Endothelial cell of umbilical vein (primary cell): ENCODE measurements at regions not wholly inside any gene's neighbourhood (a gene's known extent, or its start where the extent isn't known, plus 50 kb on each side); places are given as distances from the start of the nearest gene placed in this dataset.

Experiments
- EZH2 ChIP-seq: IDR thresholded peaks from 2 replicates; pipeline ENCODE4 v1.6.1; 2012; ENCODE audit warnings: borderline replicate concordance, low read depth, mild to moderate bottlenecking, moderate library complexity, low read length, inconsistent platforms; ENCODE audit not compliant: severe bottlenecking
- JUN ChIP-seq: IDR thresholded peaks from 2 replicates; pipeline ENCODE4 v1.6.1; 2011; ENCODE audit warnings: borderline replicate concordance, low read depth; ENCODE audit not compliant: insufficient read length, insufficient read depth
- MYC ChIP-seq: IDR thresholded peaks from one replicate; pipeline ENCODE4 v1.6.1; 2011; ENCODE audit warnings: mild to moderate bottlenecking, low read depth, low read length
- POLR2A ChIP-seq: IDR thresholded peaks from 2 replicates; pipeline ENCODE4 v1.6.1; 2012; ENCODE audit warnings: low read depth, mild to moderate bottlenecking, control low read depth, low read length
- POLR2AphosphoS5 ChIP-seq: IDR thresholded peaks from 2 replicates; pipeline ENCODE4 v1.6.1; 2012; ENCODE audit warnings: low read depth, mild to moderate bottlenecking, control low read depth, low read length, moderate library complexity; ENCODE audit not compliant: insufficient read depth
- TF ChIP-seq, protein P1 (sequence below), 2 donors: IDR thresholded peaks; 1 replicate in 1 of 2; 2 replicates in 1 of 2; pipeline ENCODE4 v1.5.1; 2011; ENCODE audit warnings: low read length in 2 of 2, mild to moderate bottlenecking in 2 of 2, moderate library complexity in 2 of 2, control low read depth in 1 of 2, inconsistent platforms in 1 of 2, low read depth in 1 of 2; ENCODE audit not compliant: insufficient read depth in 1 of 2; ENCODE audit errors: extremely low read depth in 1 of 2

DNA sequence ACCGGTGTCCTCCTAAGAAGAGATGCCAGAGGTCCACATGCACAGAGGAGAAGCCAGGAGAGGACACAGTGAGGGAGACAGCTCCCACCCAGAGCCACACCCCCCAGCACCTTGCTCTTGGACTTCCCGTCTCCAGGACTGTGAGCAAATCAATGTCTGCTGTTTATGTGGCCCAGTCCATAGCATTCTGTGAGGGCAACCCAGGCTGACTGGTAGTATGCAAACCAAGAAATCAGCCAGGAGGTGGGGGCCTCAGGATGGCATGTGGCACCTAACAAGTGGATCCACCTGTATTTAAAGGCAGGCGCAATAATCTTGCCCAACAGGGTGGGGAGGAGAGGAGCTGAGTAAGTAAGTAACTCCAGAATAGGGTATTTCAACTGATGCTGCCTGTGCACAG, 136.4 kb downstream of the BRD1 start:
- TF ChIP-seq, protein P1, sequence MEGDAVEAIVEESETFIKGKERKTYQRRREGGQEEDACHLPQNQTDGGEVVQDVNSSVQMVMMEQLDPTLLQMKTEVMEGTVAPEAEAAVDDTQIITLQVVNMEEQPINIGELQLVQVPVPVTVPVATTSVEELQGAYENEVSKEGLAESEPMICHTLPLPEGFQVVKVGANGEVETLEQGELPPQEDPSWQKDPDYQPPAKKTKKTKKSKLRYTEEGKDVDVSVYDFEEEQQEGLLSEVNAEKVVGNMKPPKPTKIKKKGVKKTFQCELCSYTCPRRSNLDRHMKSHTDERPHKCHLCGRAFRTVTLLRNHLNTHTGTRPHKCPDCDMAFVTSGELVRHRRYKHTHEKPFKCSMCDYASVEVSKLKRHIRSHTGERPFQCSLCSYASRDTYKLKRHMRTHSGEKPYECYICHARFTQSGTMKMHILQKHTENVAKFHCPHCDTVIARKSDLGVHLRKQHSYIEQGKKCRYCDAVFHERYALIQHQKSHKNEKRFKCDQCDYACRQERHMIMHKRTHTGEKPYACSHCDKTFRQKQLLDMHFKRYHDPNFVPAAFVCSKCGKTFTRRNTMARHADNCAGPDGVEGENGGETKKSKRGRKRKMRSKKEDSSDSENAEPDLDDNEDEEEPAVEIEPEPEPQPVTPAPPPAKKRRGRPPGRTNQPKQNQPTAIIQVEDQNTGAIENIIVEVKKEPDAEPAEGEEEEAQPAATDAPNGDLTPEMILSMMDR (IDR thresholded peaks at IDR 0.05; ENCODE audit: extremely low read depth in 1 of 2, insufficient read depth in 1 of 2, low read depth in 1 of 2, low read length in 2 of 2) = no peak
- no peak for TF ChIP-seq EZH2
- no peak for TF ChIP-seq POLR2AphosphoS5
- no peak for TF ChIP-seq MYC
- no peak for TF ChIP-seq JUN
- no peak for TF ChIP-seq POLR2A
